Neuronal stem cell (in vitro differentiated cells): ENCODE measurements at regions not wholly inside any gene's neighbourhood (a gene's known extent, or its start where the extent isn't known, plus 50 kb on each side); places are given as distances from the start of the nearest gene placed in this dataset.

ENCODE experiments used
- DNase-seq: peaks from one replicate; pipeline ENCODE4 v3.0.0-alpha.2; 2013; ENCODE audit warnings: low spot score
- H2AFZ ChIP-seq: one replicate; pipeline ENCODE4 v1.6.1; 2013; ENCODE audit warnings: mild to moderate bottlenecking, low read length, inconsistent platforms
- H2AK5ac ChIP-seq: 2 replicates; pipeline ENCODE4 v1.6.1; 2013; ENCODE audit warnings: low read depth, mild to moderate bottlenecking, inconsistent platforms, low read length, moderate library complexity, mixed read lengths
- H2BK120ac ChIP-seq: 2 replicates; pipeline ENCODE4 v1.6.1; 2013; ENCODE audit warnings: low read depth, mild to moderate bottlenecking, inconsistent platforms, low read length, moderate library complexity, mixed read lengths
- H2BK12ac ChIP-seq: one replicate; pipeline ENCODE4 v1.6.1; 2013; ENCODE audit warnings: low read length, inconsistent platforms
- H2BK15ac ChIP-seq: 2 replicates; pipeline ENCODE4 v1.6.1; 2013; ENCODE audit warnings: mild to moderate bottlenecking, low read length, inconsistent platforms, mixed read lengths
- H2BK5ac ChIP-seq: one replicate; pipeline ENCODE4 v1.6.1; 2013; ENCODE audit warnings: inconsistent platforms, mild to moderate bottlenecking, low read length, moderate library complexity
- H3K14ac ChIP-seq: one replicate; pipeline ENCODE4 v1.6.1; 2013; ENCODE audit warnings: low read length, inconsistent platforms
- H3K18ac ChIP-seq: 2 replicates; pipeline ENCODE4 v1.6.1; 2013; ENCODE audit warnings: low read length, inconsistent platforms
- H3K23ac ChIP-seq: 2 replicates; pipeline ENCODE4 v1.6.1; 2013; ENCODE audit warnings: low read depth, mild to moderate bottlenecking, mixed read lengths, low read length, inconsistent platforms; ENCODE audit not compliant: poor library complexity
- H3K27ac ChIP-seq: replicated peaks from 3 replicates; pipeline ENCODE4 v1.5.1; 2013; ENCODE audit warnings: low read length, inconsistent platforms
- H3K27me3 ChIP-seq, 3 experiments: 2 replicates each; pipeline ENCODE4 v1.6.1; 2013; ENCODE audit warnings: low read length in 3 of 3, mild to moderate bottlenecking in 2 of 3, inconsistent platforms in 1 of 3, low read depth in 1 of 3, mixed read lengths in 1 of 3, moderate library complexity in 1 of 3; ENCODE audit not compliant: control insufficient read depth in 3 of 3, insufficient read depth in 3 of 3
- H3K36me3 ChIP-seq, 2 donors: replicated peaks in 1 of 2; 2 replicates each; pipeline ENCODE4 v1.6.1; 2013; ENCODE audit warnings: low read length in 2 of 2; ENCODE audit not compliant: control insufficient read depth in 2 of 2, insufficient read depth in 2 of 2
- H3K4ac ChIP-seq: 2 replicates; pipeline ENCODE4 v1.6.1; 2013; ENCODE audit warnings: inconsistent platforms, mild to moderate bottlenecking, low read length, moderate library complexity
- H3K4me1 ChIP-seq, 2 donors: 1 replicate in 1 of 2; 2 replicates in 1 of 2; pipeline ENCODE4 v1.6.1; 2013; ENCODE audit warnings: low read length in 2 of 2, low read depth in 1 of 2; ENCODE audit not compliant: control insufficient read depth in 2 of 2, insufficient read depth in 1 of 2
- H3K4me2 ChIP-seq: one replicate; pipeline ENCODE4 v1.6.1; 2013; ENCODE audit warnings: mild to moderate bottlenecking, low read length, inconsistent platforms; ENCODE audit not compliant: insufficient read depth, poor library complexity, severe bottlenecking
- H3K4me3 ChIP-seq, 2 donors: 2 replicates each; pipeline ENCODE4 v1.5.1; 2013; ENCODE audit warnings: low read length in 2 of 2, mild to moderate bottlenecking in 2 of 2, inconsistent platforms in 1 of 2, moderate library complexity in 1 of 2
- H3K79me1 ChIP-seq: one replicate; pipeline ENCODE4 v1.6.1; 2013; ENCODE audit warnings: low read depth, mild to moderate bottlenecking, inconsistent platforms, low read length, moderate library complexity
- H3K9ac ChIP-seq: one replicate; pipeline ENCODE4 v1.6.1; 2013; ENCODE audit warnings: mild to moderate bottlenecking, low read depth, low read length, inconsistent platforms; ENCODE audit not compliant: poor library complexity
- H3K9me3 ChIP-seq, 2 donors: replicated peaks in 1 of 2; 2 replicates each; pipeline versions ENCODE3 to v1.6.1; 2013; ENCODE audit warnings: low read length in 2 of 2, mild to moderate bottlenecking in 2 of 2, inconsistent platforms in 1 of 2, low read depth in 1 of 2, mixed read lengths in 1 of 2, moderate library complexity in 1 of 2; ENCODE audit not compliant: control insufficient read depth in 2 of 2, insufficient read depth in 1 of 2
- H4K8ac ChIP-seq: one replicate; pipeline ENCODE4 v1.6.1; 2013; ENCODE audit warnings: low read depth, mild to moderate bottlenecking, inconsistent platforms, low read length, moderate library complexity
- H4K91ac ChIP-seq: one replicate; pipeline ENCODE4 v1.6.1; 2013; ENCODE audit warnings: low read length, low read depth, mild to moderate bottlenecking, inconsistent platforms; ENCODE audit not compliant: poor library complexity
- WGBS, 2 donors: extraction: QIAGEN DNeasy Blood & Tissue Kit; methylation state at CpG; one replicate each; pipeline ENCODE4 v1.1.7; 2013; ENCODE audit warnings: missing lambda C conversion rate in 2 of 2, mixed read lengths in 1 of 2; ENCODE audit not compliant: insufficient read length in 2 of 2, insufficient replicate concordance in 1 of 2; ENCODE audit errors: extremely low coverage in 2 of 2; 5-methylcytosine and 5-hydroxymethylcytosine counted together

DNA sequence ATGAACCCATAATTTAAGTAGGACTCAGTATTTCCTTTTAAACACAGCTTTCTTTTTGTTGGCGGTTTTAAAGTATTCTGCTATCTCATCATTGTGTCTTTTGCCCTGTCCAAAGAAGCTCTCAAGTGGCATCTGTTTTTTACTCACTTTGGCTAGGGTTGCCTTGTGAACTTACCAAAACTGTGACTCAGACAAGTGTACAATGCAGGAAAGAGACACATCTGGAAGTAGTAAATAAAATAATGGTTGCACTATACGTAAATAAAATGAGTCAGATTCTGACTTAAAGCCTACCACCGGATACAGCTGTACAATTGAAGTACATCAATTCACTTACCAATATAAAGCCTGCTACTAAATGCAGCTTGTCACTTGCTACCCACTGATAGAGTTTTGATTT is 619.2 kb upstream of the LRFN5 start:
- Histone ChIP-seq H2AFZ (no peak overlapping the region), H2BK5ac (no peak overlapping the region), H3K79me1 (no peaks in the 10 kb centered on the region), H3K27ac (no peak overlapping the region), H3K14ac (no peak overlapping the region), H3K27me3 (no peaks in the 10 kb centered on the region), H3K9me3 (no peaks in the 10 kb centered on the region), H3K18ac (no peak overlapping the region), H3K4me2 (no peak overlapping the region), H2AK5ac (no peak overlapping the region), H3K23ac (no peak overlapping the region), H4K8ac (no peak overlapping the region), H3K4ac (no peak overlapping the region), H3K36me3 (no peaks in the 10 kb centered on the region), H3K4me1 (peaks cover 0 to 1% of the 10 kb centered on the region in 2 donors), H3K4me3 (no peak overlapping the region), H2BK15ac (no peak overlapping the region), H2BK12ac (no peak overlapping the region), H3K9ac (no peak overlapping the region), H2BK120ac (no peak overlapping the region), H4K91ac (no peak overlapping the region)
- WGBS, 2 donors, result no CpG with 5 or more reads among the region's 3 CpGs
- DNase-seq, result no peak

DNA sequence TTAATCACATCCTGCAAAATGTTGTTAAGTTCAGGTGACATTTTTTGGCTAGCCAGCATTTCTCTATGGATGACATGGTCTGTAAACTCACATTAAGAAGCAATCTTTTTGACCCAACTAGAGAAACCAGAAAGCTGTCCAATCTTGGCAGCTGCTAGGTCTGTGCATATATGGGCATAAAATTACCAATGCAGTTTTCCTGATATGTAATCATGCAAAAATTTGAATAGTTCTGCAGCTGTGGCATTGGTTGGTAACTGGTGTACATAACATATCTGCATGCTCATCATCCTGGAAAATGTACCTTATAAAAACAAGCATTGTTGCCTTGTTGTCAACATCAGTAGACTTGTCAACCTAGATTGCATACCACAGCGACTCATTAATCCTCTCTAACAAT is 620.0 kb upstream of the LRFN5 start:
- Histone ChIP-seq H2BK15ac (no peak overlapping the region), H2BK5ac (no peak overlapping the region), H3K27me3 (no peaks in the 10 kb centered on the region), H2BK120ac (no peak overlapping the region), H2BK12ac (no peak overlapping the region), H3K4me1 (peaks cover 0 to 4% of the 10 kb centered on the region in 2 donors), H3K4me3 (no peak overlapping the region), H3K9ac (no peak overlapping the region), H3K14ac (no peak overlapping the region), H3K4me2 (no peak overlapping the region), H3K23ac (no peak overlapping the region), H4K91ac (no peak overlapping the region), H4K8ac (no peak overlapping the region), H3K18ac (no peak overlapping the region), H2AK5ac (no peak overlapping the region), H3K9me3 (no peaks in the 10 kb centered on the region), H3K27ac (no peak overlapping the region), H3K36me3 (no peaks in the 10 kb centered on the region), H2AFZ (no peak overlapping the region), H3K4ac (no peak overlapping the region), H3K79me1 (no peaks in the 10 kb centered on the region)
- DNase-seq, result no peak
- no CpG with 5 or more reads among the region's 1 CpG for WGBS, 2 donors

DNA sequence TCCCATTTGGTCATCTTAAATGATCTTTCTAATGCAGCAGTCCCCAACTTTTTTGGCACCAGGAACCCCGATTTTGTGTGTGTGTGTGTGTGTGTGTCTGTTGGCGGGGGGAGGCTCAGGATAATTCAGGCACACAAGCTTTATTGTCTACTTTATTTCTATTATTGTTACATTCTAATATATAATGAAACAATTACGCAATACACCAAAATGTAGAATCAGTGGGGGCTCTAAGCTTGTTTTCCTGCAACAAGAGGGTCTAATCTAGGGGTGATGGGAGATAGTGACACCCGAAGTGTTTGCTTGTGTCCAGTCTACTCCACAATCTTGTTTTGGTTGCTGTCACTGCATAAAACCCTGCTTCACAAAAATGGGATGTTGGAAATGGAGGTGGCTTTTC is 621.1 kb upstream of the LRFN5 start:
- H3K4me3 ChIP-seq, result no peak overlapping the region
- H3K14ac ChIP-seq, result no peak overlapping the region
- no peak overlapping the region for H3K23ac ChIP-seq
- H4K8ac ChIP-seq, result no peak overlapping the region
- H2AFZ ChIP-seq, result no peak overlapping the region
- H3K4ac ChIP-seq, result no peak overlapping the region
- DNase-seq, result no peak
- no peaks in the 10 kb centered on the region for H3K79me1 ChIP-seq
- H3K27me3 ChIP-seq, result no peaks in the 10 kb centered on the region
- H3K18ac ChIP-seq, result no peak overlapping the region
- no peak overlapping the region for H2BK12ac ChIP-seq
- H2BK120ac ChIP-seq, result no peak overlapping the region
- no peak overlapping the region for H2BK15ac ChIP-seq
- no peak overlapping the region for H3K27ac ChIP-seq
- H2AK5ac ChIP-seq, result no peak overlapping the region
- H3K36me3 ChIP-seq, result no peaks in the 10 kb centered on the region
- H3K9ac ChIP-seq, result no peak overlapping the region
- H3K4me2 ChIP-seq, result no peak overlapping the region
- H3K9me3 ChIP-seq, result no peaks in the 10 kb centered on the region
- no peak overlapping the region for H2BK5ac ChIP-seq
- no CpG with 5 or more reads among the region's 4 CpGs for WGBS, 2 donors
- H3K4me1 ChIP-seq, result peaks cover 0 to 4% of the 10 kb centered on the region in 2 donors
- no peak overlapping the region for H4K91ac ChIP-seq

DNA sequence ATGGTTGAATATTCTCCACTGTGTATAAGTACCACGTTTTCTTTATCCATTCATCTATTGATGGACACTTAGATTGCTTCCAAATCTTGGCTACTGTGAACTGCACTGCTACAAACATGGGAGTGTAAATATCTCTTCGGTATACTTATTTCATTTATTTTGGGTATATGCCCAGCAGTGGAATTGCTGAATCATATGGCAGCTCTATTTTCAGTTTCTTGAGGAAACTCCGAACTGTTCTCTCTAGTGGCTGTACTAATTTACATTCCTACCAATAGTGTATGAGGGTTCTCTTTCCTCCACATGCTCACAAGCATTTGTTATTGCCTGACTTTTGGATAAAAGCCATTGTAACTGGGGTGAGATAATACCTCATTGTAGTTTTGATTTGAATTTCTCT is 623.1 kb upstream of the LRFN5 start:
- Histone ChIP-seq H3K79me1 (no peaks in the 10 kb centered on the region), H3K4me3 (no peak overlapping the region), H3K27ac (no peak overlapping the region), H3K27me3 (no peaks in the 10 kb centered on the region), H2BK120ac (no peak overlapping the region), H3K23ac (no peak overlapping the region), H3K9me3 (no peaks in the 10 kb centered on the region), H4K8ac (no peak overlapping the region), H3K4me2 (no peak overlapping the region), H4K91ac (no peak overlapping the region), H2AK5ac (no peak overlapping the region), H3K4me1 (peaks cover 0 to 4% of the 10 kb centered on the region in 2 donors), H3K14ac (no peak overlapping the region), H3K36me3 (no peaks in the 10 kb centered on the region), H2BK15ac (no peak overlapping the region), H3K18ac (no peak overlapping the region), H3K4ac (no peak overlapping the region), H3K9ac (no peak overlapping the region), H2BK5ac (no peak overlapping the region), H2AFZ (no peak overlapping the region), H2BK12ac (no peak overlapping the region)
- no CpG with 5 or more reads among the region's 3 CpGs for WGBS, 2 donors
- no peak for DNase-seq
